SK-N-SH (cell line): ENCODE measurements at regions not wholly inside any gene's neighbourhood (a gene's known extent, or its start where the extent isn't known, plus 50 kb on each side); places are given as distances from the start of the nearest gene placed in this dataset.

ENCODE experiments used
- CTCF ChIA-PET: fragments of 300-600, 350-600 bp; formaldehyde crosslinking; extraction: SDS; loops from one replicate; lab custom pipeline; 2021; lab: Yijun Ruan, JAX
- POLR2A ChIA-PET: fragments of 350-600 bp; sonication (Branson Sonifier 250); formaldehyde crosslinking; extraction: SDS; loops from one replicate; lab custom pipeline; 2020; ENCODE audit warnings: antibody characterized with exemption, inconsistent platforms; lab: Yijun Ruan, JAX
- DNase-seq: peaks from one replicate; pipeline ENCODE4 v3.0.0; 2012
- H2AFZ ChIP-seq: fragments of 200-600 bp; sonication (generic); 2 replicates; pipeline ENCODE4 v1.8.1; 2016; ENCODE audit warnings: antibody characterized with exemption, mild to moderate bottlenecking, low read depth
- H3F3A ChIP-seq: fragments of 200-600 bp; sonication (generic); replicated peaks from 2 replicates; pipeline ENCODE3; 2016; ENCODE audit warnings: antibody characterized with exemption, mild to moderate bottlenecking; ENCODE audit not compliant: insufficient read depth
- H3K27ac ChIP-seq, 2 experiments: fragments of 200-500 bp in 1 of 2; fragments of 200-600 bp in 1 of 2; sonication (Bioruptor generic) in 1 of 2; sonication (generic), shearing (Covaris generic) in 1 of 2; 2 replicates each; pipeline versions ENCODE4 v1.5.1 to v1.6.1; 2014 to 2016; ENCODE audit warnings: low read depth in 2 of 2, inconsistent platforms in 1 of 2, low read length in 1 of 2, mild to moderate bottlenecking in 1 of 2, mixed read lengths in 1 of 2
- H3K27me3 ChIP-seq: fragments of 200-600 bp; sonication (generic), shearing (Covaris generic); 2 replicates; pipeline ENCODE4 v1.6.1; 2016; ENCODE audit warnings: mixed run types; ENCODE audit not compliant: insufficient read depth
- H3K36me3 ChIP-seq, 2 experiments: fragments of 200-500 bp in 1 of 2; fragments of 200-600 bp in 1 of 2; sonication (Bioruptor generic) in 1 of 2; sonication (generic) in 1 of 2; replicated peaks in 1 of 2; 2 replicates each; pipeline versions ENCODE3 to v1.5.1; 2014 to 2016; ENCODE audit warnings: low read length in 1 of 2, mild to moderate bottlenecking in 1 of 2; ENCODE audit not compliant: insufficient read depth in 2 of 2, control insufficient read depth in 1 of 2
- H3K4me1 ChIP-seq, 2 experiments: fragments of 200-500 bp in 1 of 2; fragments of 200-600 bp in 1 of 2; sonication (Bioruptor generic) in 1 of 2; sonication (generic), shearing (Covaris generic) in 1 of 2; 2 replicates each; pipeline versions ENCODE4 v1.5.1 to v1.6.1; 2014 to 2016; ENCODE audit warnings: low read depth in 1 of 2, low read length in 1 of 2, mixed run types in 1 of 2; ENCODE audit not compliant: insufficient read depth in 2 of 2, control insufficient read depth in 1 of 2
- H3K4me2 ChIP-seq: fragments of 200-600 bp; sonication (generic), shearing (Covaris generic); 2 replicates; pipeline ENCODE4 v1.6.1; 2017; ENCODE audit warnings: mixed run types
- H3K4me3 ChIP-seq, 2 experiments: fragments of 200-500 bp in 1 of 2; fragments of 200-600 bp in 1 of 2; sonication (Bioruptor generic) in 1 of 2; sonication (generic), shearing (Covaris generic) in 1 of 2; 2 replicates each; pipeline versions ENCODE4 v1.5.1 to v1.8.1; 2014 to 2016; ENCODE audit warnings: low read depth in 2 of 2, inconsistent platforms in 1 of 2, low read length in 1 of 2, mild to moderate bottlenecking in 1 of 2, mixed read lengths in 1 of 2, moderate library complexity in 1 of 2
- H3K79me2 ChIP-seq: fragments of 200-600 bp; sonication (generic); 2 replicates; pipeline ENCODE4 v1.8.1; 2017; ENCODE audit warnings: mild to moderate bottlenecking; ENCODE audit not compliant: insufficient read depth
- H3K9ac ChIP-seq: fragments of 200-600 bp; sonication (generic); 2 replicates; pipeline ENCODE4 v1.6.1; 2017; ENCODE audit warnings: mixed run types
- H3K9me2 ChIP-seq: fragments of 200-600 bp; sonication (generic); 2 replicates; pipeline ENCODE4 v1.6.1; 2017; ENCODE audit warnings: mixed run types
- H3K9me3 ChIP-seq: fragments of 200-600 bp; sonication (generic); 2 replicates; pipeline ENCODE4 v1.6.1; 2017; ENCODE audit warnings: mixed run types, mild to moderate bottlenecking, moderate library complexity
- H4K20me1 ChIP-seq: fragments of 200-600 bp; sonication (generic); 2 replicates; pipeline ENCODE4 v1.6.1; 2017; ENCODE audit warnings: mild to moderate bottlenecking, mixed run types; ENCODE audit not compliant: insufficient read depth
- CTCF ChIP-seq: fragments of 200-600 bp; sonication (generic); IDR thresholded peaks from 2 replicates; pipeline ENCODE4 v1.6.1; 2017; ENCODE audit warnings: antibody characterized with exemption, mild to moderate bottlenecking, moderate library complexity
- EP300 ChIP-seq, 2 experiments: IDR thresholded peaks; 2 replicates each; pipeline versions ENCODE4 v1.4.0 to v1.6.1; 2012; ENCODE audit warnings: borderline replicate concordance in 1 of 2, low read depth in 1 of 2, low read length in 1 of 2
- FOSL2 ChIP-seq: IDR thresholded peaks from 2 replicates; pipeline ENCODE4 v1.4.0; 2012; ENCODE audit warnings: low read depth, mild to moderate bottlenecking, moderate library complexity, borderline replicate concordance
- GABPA ChIP-seq: IDR thresholded peaks from 2 replicates; pipeline ENCODE4 v1.4.0; 2012; ENCODE audit warnings: low read depth, mild to moderate bottlenecking
- GATA2 ChIP-seq: sonication (generic); formaldehyde crosslinking; IDR thresholded peaks from 2 replicates; pipeline ENCODE4 v1.5.0; 2020; ENCODE audit warnings: mild to moderate bottlenecking, missing genetic modification reagents
- IRF3 ChIP-seq: fragments of 150-350 bp; IDR thresholded peaks from 2 replicates; pipeline ENCODE4 v1.6.1; 2016; ENCODE audit warnings: mild to moderate bottlenecking, low read depth, low read length
- MXI1 ChIP-seq: IDR thresholded peaks from 2 replicates; pipeline ENCODE4 v1.6.1; 2012; ENCODE audit warnings: mild to moderate bottlenecking, low read depth, low read length, improper control_type of control experiment
- PBX3 ChIP-seq: IDR thresholded peaks from 2 replicates; pipeline ENCODE4; 2012
- RAD21 ChIP-seq: IDR thresholded peaks from 2 replicates; pipeline ENCODE4 v1.6.1; 2012; ENCODE audit warnings: mild to moderate bottlenecking, low read length
- RCOR1 ChIP-seq: fragments of 150-350 bp; IDR thresholded peaks from 2 replicates; pipeline ENCODE4 v1.6.1; 2017; ENCODE audit warnings: antibody characterized with exemption, low read length
- RFX5 ChIP-seq: IDR thresholded peaks from 2 replicates; pipeline ENCODE4 v1.6.1; 2012; ENCODE audit warnings: mild to moderate bottlenecking, improper control_type of control experiment, low read length
- SIN3A ChIP-seq: IDR thresholded peaks from 2 replicates; pipeline ENCODE4 v1.6.1; 2012; ENCODE audit warnings: low read depth, mild to moderate bottlenecking, low read length, moderate library complexity, borderline replicate concordance
- SMC3 ChIP-seq: IDR thresholded peaks from 2 replicates; pipeline ENCODE4 v1.6.1; 2012; ENCODE audit warnings: low read depth, low read length, improper control_type of control experiment
- TEAD4 ChIP-seq: IDR thresholded peaks from 2 replicates; pipeline ENCODE4 v1.4.0; 2012; ENCODE audit warnings: mild to moderate bottlenecking, borderline replicate concordance; ENCODE audit not compliant: insufficient read depth
- USF1 ChIP-seq: IDR thresholded peaks from 2 replicates; pipeline ENCODE4 v1.4.0; 2012; ENCODE audit warnings: low read depth, borderline replicate concordance
- YY1 ChIP-seq: IDR thresholded peaks from 2 replicates; pipeline ENCODE4 v1.4.0; 2012; ENCODE audit warnings: low read depth, mild to moderate bottlenecking
- WGBS: methylation state at CpG from one replicate; pipeline ENCODE4 v1.1.6; 2017; ENCODE audit warnings: low lambda C conversion rate; 5-methylcytosine and 5-hydroxymethylcytosine counted together

- Histone ChIP-seq H3K4me1 (no peaks in the 10 kb centered on the region), H3K9me3 (no peaks in the 10 kb centered on the region), H3K79me2 (no peaks in the 10 kb centered on the region), H3K9ac (no peak overlapping the region), H3K4me3 (no peak overlapping the region), H3K36me3 (no peaks in the 10 kb centered on the region), H3F3A (no peaks in the 10 kb centered on the region), H3K4me2 (no peak overlapping the region), H2AFZ (no peak overlapping the region), H3K27ac (no peak overlapping the region), H3K9me2 (no peaks in the 10 kb centered on the region), H3K27me3 (peaks cover 33% of the 10 kb centered on the region; the same call in 1 of the 2 replicates), H4K20me1 (no peaks in the 10 kb centered on the region)
- no peak for DNase-seq
- CTCF ChIA-PET: interaction anchor here (0.6 kb wide), 1 partner anchor 101 kb away, joined by 3 read pairs; no protein-coding TSS in a partner anchor
- 4% methylated on average over 3 of the region's 3 CpGs for WGBS
- no peak for TF ChIP-seq SMC3
- TF ChIP-seq SIN3A: no peak
- TF ChIP-seq RFX5: no peak
- TF ChIP-seq USF1: no peak
- TF ChIP-seq FOSL2: no peak
- TF ChIP-seq CTCF: no peak
- TF ChIP-seq GABPA: no peak
- POLR2A ChIA-PET: no interaction called here
These were observed 240.2 kb upstream of the NPSR1 start for GRCh38 chr7:34417781-34418180.

GRCh38 chr7:34421526-34421925 lies 236.5 kb upstream of the NPSR1 start:
- DNase-seq: no peak
- Histone ChIP-seq H3K4me3 (no peak overlapping the region), H3F3A (no peaks in the 10 kb centered on the region), H3K9me2 (no peaks in the 10 kb centered on the region), H3K9me3 (no peaks in the 10 kb centered on the region), H4K20me1 (no peaks in the 10 kb centered on the region), H2AFZ (no peak overlapping the region), H3K4me2 (no peak overlapping the region), H3K4me1 (no peaks in the 10 kb centered on the region), H3K27me3 (peaks cover 5% of the 10 kb centered on the region; the same call in 1 of the 2 replicates), H3K9ac (no peak overlapping the region), H3K27ac (no peak overlapping the region), H3K36me3 (no peaks in the 10 kb centered on the region), H3K79me2 (no peaks in the 10 kb centered on the region)
- ChIA-PET CTCF (interaction anchor here (1.3 kb wide), 1 partner anchor 20 kb away, joined by 3 read pairs; no protein-coding TSS in a partner anchor), POLR2A (no interaction called here)
- no peak for TF ChIP-seq TEAD4
- no peak for TF ChIP-seq SIN3A
- no peak for TF ChIP-seq IRF3
- no peak for TF ChIP-seq GATA2 (CRISPR knock-in tag)
- TF ChIP-seq PBX3: no peak
- TF ChIP-seq USF1: no peak
- TF ChIP-seq RCOR1: no peak
- TF ChIP-seq RAD21: no peak
- no peak for TF ChIP-seq YY1
- no peak for TF ChIP-seq MXI1
- TF ChIP-seq FOSL2: no peak
- no peak for TF ChIP-seq EP300 (IDR thresholded peaks at IDR 0.05; ENCODE audit: borderline replicate concordance in 1 of 2, low read depth in 1 of 2, low read length in 1 of 2)
- WGBS: 0% methylated on average over 1 of the region's 1 CpG
